ENCODE measurements at regions not wholly inside any gene's neighbourhood (a gene's known extent, or its start where the extent isn't known, plus 50 kb on each side); places are given as distances from the start of the nearest gene placed in this dataset.

- TF ChIP-seq POLR2A (IDR thresholded peaks at IDR 0.05) (no peak), CTCF (IDR thresholded peaks at IDR 0.05) (peak in 1 of 6 experiments; percentile 8)
Observed at GRCh38 chr14:51554953-51555352, 96.8 kb upstream of the FRMD6 start.

All from adrenal gland (tissue), 5 donors.